ENCODE measurements at regions not wholly inside any gene's neighbourhood (a gene's known extent, or its start where the extent isn't known, plus 50 kb on each side); places are given as distances from the start of the nearest gene placed in this dataset.

- FAIRE-seq (no peak), DNase-seq (no peak)
- Histone ChIP-seq H3K9ac (ENCODE audit: low read length in 3 of 3) (no peak overlapping the region), H3K4me3 (ENCODE audit: low read length in 3 of 3) (no peak overlapping the region), H3K4me1 (ENCODE audit: control insufficient read depth in 2 of 3, insufficient read depth in 2 of 3, low read depth in 1 of 3, low read length in 3 of 3) (no peaks in the 10 kb centered on the region), H3K27me3 (ENCODE audit: control insufficient read depth, insufficient read depth, low read length) (no peaks in the 10 kb centered on the region), H3K9me3 (ENCODE audit: control insufficient read depth in 2 of 3, insufficient read depth in 1 of 3, low read length in 3 of 3) (peaks cover 0 to 4% (median 4%) of the 10 kb centered on the region in 3 donors), H3K36me3 (ENCODE audit: control insufficient read depth in 2 of 3, insufficient read depth in 3 of 3, low read length in 3 of 3) (no peaks in the 10 kb centered on the region), H3K27ac (ENCODE audit: low read depth in 2 of 2, low read length in 2 of 2) (no peak overlapping the region)
- intact Hi-C loops (cut with DNase I), result no loop called here
- no peak for TF ChIP-seq CTCF (IDR thresholded peaks at IDR 0.05; ENCODE audit: borderline replicate concordance, extremely low read depth, insufficient read depth)
Measured at GRCh38 chr1:166253076-166253779, 86.4 kb upstream of the FAM78B start.

- no peak overlapping the region for H3K9ac ChIP-seq (ENCODE audit: low read length in 3 of 3)
- no peak overlapping the region for H3K4me3 ChIP-seq (ENCODE audit: low read length in 3 of 3)
- FAIRE-seq (no peak), DNase-seq (peak in 1 of 5 donors; percentile 29)
- no peaks in the 10 kb centered on the region for H3K36me3 ChIP-seq (ENCODE audit: control insufficient read depth in 2 of 3, insufficient read depth in 3 of 3, low read length in 3 of 3)
- H3K27me3 ChIP-seq (ENCODE audit: control insufficient read depth, insufficient read depth, low read length), result no peaks in the 10 kb centered on the region
- intact Hi-C loops (cut with DNase I), result no loop called here
- H3K4me1 ChIP-seq (ENCODE audit: control insufficient read depth in 2 of 3, insufficient read depth in 2 of 3, low read depth in 1 of 3, low read length in 3 of 3), result no peaks in the 10 kb centered on the region
- no peak for TF ChIP-seq CTCF (IDR thresholded peaks at IDR 0.05; ENCODE audit: borderline replicate concordance, extremely low read depth, insufficient read depth)
- no peak overlapping the region for H3K27ac ChIP-seq (ENCODE audit: low read depth in 2 of 2, low read length in 2 of 2)
- peaks cover 0 to 4% (median 4%) of the 10 kb centered on the region in 3 donors for H3K9me3 ChIP-seq (ENCODE audit: control insufficient read depth in 2 of 3, insufficient read depth in 1 of 3, low read length in 3 of 3)
Measured at GRCh38 chr1:166258017-166258416, 91.2 kb upstream of the FAM78B start.

GRCh38 chr1:166261511-166261910, 94.7 kb upstream of the FAM78B start:
- H3K4me1 ChIP-seq (ENCODE audit: control insufficient read depth in 2 of 3, insufficient read depth in 2 of 3, low read depth in 1 of 3, low read length in 3 of 3), result no peaks in the 10 kb centered on the region
- DNase-seq (no peak), FAIRE-seq (no peak)
- H3K27me3 ChIP-seq (ENCODE audit: control insufficient read depth, insufficient read depth, low read length), result no peaks in the 10 kb centered on the region
- no peak for TF ChIP-seq CTCF (IDR thresholded peaks at IDR 0.05; ENCODE audit: borderline replicate concordance, extremely low read depth, insufficient read depth)
- no peak overlapping the region for H3K4me3 ChIP-seq (ENCODE audit: low read length in 3 of 3)
- H3K27ac ChIP-seq (ENCODE audit: low read depth in 2 of 2, low read length in 2 of 2), result no peak overlapping the region
- intact Hi-C loops (cut with DNase I), result no loop called here
- peaks cover 0 to 2% (median 0%) of the 10 kb centered on the region in 3 donors for H3K9me3 ChIP-seq (ENCODE audit: control insufficient read depth in 2 of 3, insufficient read depth in 1 of 3, low read length in 3 of 3)
- H3K36me3 ChIP-seq (ENCODE audit: control insufficient read depth in 2 of 3, insufficient read depth in 3 of 3, low read length in 3 of 3), result no peaks in the 10 kb centered on the region
- no peak overlapping the region for H3K9ac ChIP-seq (ENCODE audit: low read length in 3 of 3)
